Transverse colon (tissue), 3 donors: ENCODE measurements at regions not wholly inside any gene's neighbourhood (a gene's known extent, or its start where the extent isn't known, plus 50 kb on each side); places are given as distances from the start of the nearest gene placed in this dataset.

Experiments used
- CTCF ChIP-seq, 5 experiments: fragments of 200-600 bp in 3 of 5; fragments of 450-650 bp in 2 of 5; sonication (generic) in 3 of 5; IDR thresholded peaks; 1 replicate in 2 of 5; 2 replicates in 3 of 5; pipeline ENCODE4 v1.5.1; 2016 to 2017; ENCODE audit warnings: antibody characterized with exemption in 5 of 5, inconsistent platforms in 3 of 5, mild to moderate bottlenecking in 2 of 5, moderate library complexity in 1 of 5
- POLR2A ChIP-seq: fragments of 450-650 bp; IDR thresholded peaks from one replicate; pipeline ENCODE4 v1.6.1; 2016; ENCODE audit warnings: antibody characterized with exemption, mild to moderate bottlenecking, moderate library complexity

GRCh38 chr11:69241075-69241740, 52.7 kb upstream of the MYEOV start:
- TF ChIP-seq POLR2A (no peak), CTCF (IDR thresholded peaks at IDR 0.05) (no peak)
